Testis (tissue), 2 donors: ENCODE measurements at regions not wholly inside any gene's neighbourhood (a gene's known extent, or its start where the extent isn't known, plus 50 kb on each side); places are given as distances from the start of the nearest gene placed in this dataset.

ENCODE experiments used
- DNase-seq: peaks from one replicate; pipeline ENCODE4 v3.0.0-alpha.2; 2019
- H3K27ac ChIP-seq, 2 donors: fragments of 200-600 bp; sonication (generic); one replicate each; pipeline ENCODE4 v1.5.1; 2019
- H3K27me3 ChIP-seq: fragments of 200-600 bp; sonication (generic); one replicate; pipeline ENCODE4 v1.5.1; 2019
- H3K36me3 ChIP-seq: fragments of 200-600 bp; sonication (generic); one replicate; pipeline ENCODE4 v1.5.1; 2017; ENCODE audit warnings: low read depth; ENCODE audit errors: missing control alignments
- H3K4me1 ChIP-seq: fragments of 200-600 bp; sonication (generic); one replicate; pipeline ENCODE4 v1.5.1; 2019
- H3K4me3 ChIP-seq, 2 donors: fragments of 200-600 bp; sonication (generic); one replicate each; pipeline ENCODE4 v1.5.1; 2017 to 2019
- H3K9me3 ChIP-seq: fragments of 200-600 bp; sonication (generic); one replicate; pipeline ENCODE4 v1.5.1; 2017
- POLR2A ChIP-seq: fragments of 450-650 bp; IDR thresholded peaks from one replicate; pipeline ENCODE4 v1.6.1; 2017; ENCODE audit warnings: antibody characterized with exemption, mild to moderate bottlenecking, moderate library complexity
- WGBS, 2 donors: methylation state at CpG; one replicate each; pipeline ENCODE4 v1.1.5; 2018; 5-methylcytosine and 5-hydroxymethylcytosine counted together
- intact Hi-C: fragments of 100-400 bp; cut with DNase I; formaldehyde crosslinking; loops from one replicate; pipeline ENCODE4 v1.15.1; 2023; ENCODE audit warnings: low total_unique reads
- TF ChIP-seq, protein P1 (sequence below), 3 experiments: fragments of 450-650 bp in 2 of 3; fragments of 200-600 bp in 1 of 3; sonication (generic) in 1 of 3; IDR thresholded peaks; one replicate each; pipeline ENCODE4 v1.5.1; 2016 to 2019; ENCODE audit warnings: antibody characterized with exemption in 3 of 3, mild to moderate bottlenecking in 2 of 3, moderate library complexity in 1 of 3

GRCh38 chr5:82728926-82729702, 348.1 kb downstream of the TMEM167A start:
- Histone ChIP-seq H3K4me1 (no peaks in the 10 kb centered on the region), H3K36me3 (no peaks in the 10 kb centered on the region), H3K27me3 (no peaks in the 10 kb centered on the region), H3K27ac (no peak overlapping the region), H3K4me3 (no peak overlapping the region), H3K9me3 (no peaks in the 10 kb centered on the region)
- 78 to 84% methylated on average over 9 of the region's 9 CpGs for WGBS, 2 donors
- DNase-seq = no peak
- TF ChIP-seq, protein P1, sequence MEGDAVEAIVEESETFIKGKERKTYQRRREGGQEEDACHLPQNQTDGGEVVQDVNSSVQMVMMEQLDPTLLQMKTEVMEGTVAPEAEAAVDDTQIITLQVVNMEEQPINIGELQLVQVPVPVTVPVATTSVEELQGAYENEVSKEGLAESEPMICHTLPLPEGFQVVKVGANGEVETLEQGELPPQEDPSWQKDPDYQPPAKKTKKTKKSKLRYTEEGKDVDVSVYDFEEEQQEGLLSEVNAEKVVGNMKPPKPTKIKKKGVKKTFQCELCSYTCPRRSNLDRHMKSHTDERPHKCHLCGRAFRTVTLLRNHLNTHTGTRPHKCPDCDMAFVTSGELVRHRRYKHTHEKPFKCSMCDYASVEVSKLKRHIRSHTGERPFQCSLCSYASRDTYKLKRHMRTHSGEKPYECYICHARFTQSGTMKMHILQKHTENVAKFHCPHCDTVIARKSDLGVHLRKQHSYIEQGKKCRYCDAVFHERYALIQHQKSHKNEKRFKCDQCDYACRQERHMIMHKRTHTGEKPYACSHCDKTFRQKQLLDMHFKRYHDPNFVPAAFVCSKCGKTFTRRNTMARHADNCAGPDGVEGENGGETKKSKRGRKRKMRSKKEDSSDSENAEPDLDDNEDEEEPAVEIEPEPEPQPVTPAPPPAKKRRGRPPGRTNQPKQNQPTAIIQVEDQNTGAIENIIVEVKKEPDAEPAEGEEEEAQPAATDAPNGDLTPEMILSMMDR (IDR thresholded peaks at IDR 0.05) = no peak
- TF ChIP-seq POLR2A = no peak
- intact Hi-C loops = no loop called here

GRCh38 chr5:82723168-82723567, 354.0 kb downstream of the TMEM167A start:
- no peaks in the 10 kb centered on the region for H3K36me3 ChIP-seq
- intact Hi-C loops = no loop called here
- peak overlapping the region; percentile 40 to 55 for H3K27ac ChIP-seq
- 97 to 98% methylated on average over 3 of the region's 3 CpGs for WGBS, 2 donors
- no peak for TF ChIP-seq POLR2A
- TF ChIP-seq, protein P1 (IDR thresholded peaks at IDR 0.05) = no peak
- peaks cover 9% of the 10 kb centered on the region for H3K4me1 ChIP-seq
- no peak for DNase-seq
- H3K27me3 ChIP-seq = no peaks in the 10 kb centered on the region
- no peaks in the 10 kb centered on the region for H3K9me3 ChIP-seq
- no peak overlapping the region for H3K4me3 ChIP-seq

DNA sequence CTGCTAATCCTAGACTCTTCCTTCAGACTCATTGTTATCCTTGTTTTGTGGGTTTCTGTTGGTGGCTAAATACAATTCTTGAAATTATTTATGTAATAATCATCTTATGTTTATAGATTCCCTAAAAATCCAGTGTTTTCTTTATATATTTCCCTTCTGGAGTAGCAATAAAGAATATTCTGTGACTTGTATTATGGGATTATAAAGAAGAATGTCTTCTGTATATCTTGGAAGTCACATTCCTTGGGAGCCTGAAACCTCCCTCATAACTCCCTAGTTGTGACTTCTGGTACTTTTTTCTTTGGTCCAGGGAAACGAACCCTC, 356.1 kb downstream of the TMEM167A start:
- Histone ChIP-seq H3K9me3 (no peaks in the 10 kb centered on the region), H3K4me1 (peaks cover 9% of the 10 kb centered on the region), H3K27ac (no peak overlapping the region), H3K27me3 (no peaks in the 10 kb centered on the region), H3K4me3 (no peak overlapping the region), H3K36me3 (no peaks in the 10 kb centered on the region)
- TF ChIP-seq, protein P1 (IDR thresholded peaks at IDR 0.05) = no peak
- no peak for TF ChIP-seq POLR2A
- DNase-seq = no peak
- 58 to 67% methylated on average over 1 of the region's 1 CpG for WGBS, 2 donors
- intact Hi-C loops = no loop called here

- no peak overlapping the region for H3K4me3 ChIP-seq
- H3K27ac ChIP-seq = peak overlapping the region in 1 of 2 donors; percentile 9
- H3K4me1 ChIP-seq = peaks cover 9% of the 10 kb centered on the region
- intact Hi-C loops = no loop called here
- H3K27me3 ChIP-seq = no peaks in the 10 kb centered on the region
- DNase-seq = no peak
- no peaks in the 10 kb centered on the region for H3K9me3 ChIP-seq
- no peak for TF ChIP-seq POLR2A
- 32 to 35% methylated on average over 6 of the region's 6 CpGs for WGBS, 2 donors
- no peaks in the 10 kb centered on the region for H3K36me3 ChIP-seq
These were observed 356.7 kb downstream of the TMEM167A start for GRCh38 chr5:82720213-82721086.

GRCh38 chr5:82719368-82719767, 357.8 kb downstream of the TMEM167A start:
- H3K4me3 ChIP-seq = no peak overlapping the region
- H3K4me1 ChIP-seq = peaks cover 9% of the 10 kb centered on the region
- DNase-seq = peak; percentile 30
- no peaks in the 10 kb centered on the region for H3K27me3 ChIP-seq
- 33 to 56% methylated on average over 1 of the region's 1 CpG for WGBS, 2 donors
- intact Hi-C loops = no loop called here
- TF ChIP-seq, protein P1 (IDR thresholded peaks at IDR 0.05) = no peak
- TF ChIP-seq POLR2A = no peak
- H3K36me3 ChIP-seq = no peaks in the 10 kb centered on the region
- H3K27ac ChIP-seq = no peak overlapping the region
- no peaks in the 10 kb centered on the region for H3K9me3 ChIP-seq
